ENCODE measurements at regions not wholly inside any gene's neighbourhood (a gene's known extent, or its start where the extent isn't known, plus 50 kb on each side); places are given as distances from the start of the nearest gene placed in this dataset.
"Not testable (repeated sequence)": the region's sequence is repeated elsewhere in the genome, so short reads cannot be mapped to it uniquely, and the experiment has no call there.

GRCh38 chr21:7916329-7917303 is 2604.8 kb upstream of the TPTE start:
- DNase-seq (no peak), FAIRE-seq (no peak), ATAC-seq (peak in 1 of 4 donors; percentile 14)
- H3K27ac ChIP-seq, result no peak overlapping the region
- peaks cover 0 to 6% (median 0%) of the 10 kb centered on the region in 4 donors for H3K9me3 ChIP-seq
- intact Hi-C loops (cut with DNase I), result no loop called here
- no peaks in the 10 kb centered on the region for H3K4me1 ChIP-seq
- no peaks in the 10 kb centered on the region for H3K36me3 ChIP-seq
- no peak overlapping the region for H3K4me3 ChIP-seq
- TF ChIP-seq, protein P1, sequence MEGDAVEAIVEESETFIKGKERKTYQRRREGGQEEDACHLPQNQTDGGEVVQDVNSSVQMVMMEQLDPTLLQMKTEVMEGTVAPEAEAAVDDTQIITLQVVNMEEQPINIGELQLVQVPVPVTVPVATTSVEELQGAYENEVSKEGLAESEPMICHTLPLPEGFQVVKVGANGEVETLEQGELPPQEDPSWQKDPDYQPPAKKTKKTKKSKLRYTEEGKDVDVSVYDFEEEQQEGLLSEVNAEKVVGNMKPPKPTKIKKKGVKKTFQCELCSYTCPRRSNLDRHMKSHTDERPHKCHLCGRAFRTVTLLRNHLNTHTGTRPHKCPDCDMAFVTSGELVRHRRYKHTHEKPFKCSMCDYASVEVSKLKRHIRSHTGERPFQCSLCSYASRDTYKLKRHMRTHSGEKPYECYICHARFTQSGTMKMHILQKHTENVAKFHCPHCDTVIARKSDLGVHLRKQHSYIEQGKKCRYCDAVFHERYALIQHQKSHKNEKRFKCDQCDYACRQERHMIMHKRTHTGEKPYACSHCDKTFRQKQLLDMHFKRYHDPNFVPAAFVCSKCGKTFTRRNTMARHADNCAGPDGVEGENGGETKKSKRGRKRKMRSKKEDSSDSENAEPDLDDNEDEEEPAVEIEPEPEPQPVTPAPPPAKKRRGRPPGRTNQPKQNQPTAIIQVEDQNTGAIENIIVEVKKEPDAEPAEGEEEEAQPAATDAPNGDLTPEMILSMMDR (IDR thresholded peaks at IDR 0.05), result no peak
- WGBS, 2 donors, result 53 to 65% methylated on average over 25 of the region's 25 CpGs
- no peaks in the 10 kb centered on the region for H3K27me3 ChIP-seq

- DNase-seq, result no peak
- FAIRE-seq, result no peak
- H3K27me3 ChIP-seq, result no peaks in the 10 kb centered on the region
- no peaks in the 10 kb centered on the region for H3K36me3 ChIP-seq
- WGBS, 2 donors, result 41 to 55% methylated on average over 14 of the region's 14 CpGs
- intact Hi-C loops (cut with DNase I), result no loop called here
- peaks cover 0 to 7% (median 0%) of the 10 kb centered on the region in 4 donors for H3K9me3 ChIP-seq
- no peaks in the 10 kb centered on the region for H3K4me1 ChIP-seq
- H3K4me3 ChIP-seq, result no peak overlapping the region
- ATAC-seq, result peak in 1 of 4 donors; percentile 13
- TF ChIP-seq, protein P1 (IDR thresholded peaks at IDR 0.05), result no peak
- no peak overlapping the region for H3K27ac ChIP-seq
Measured at GRCh38 chr21:7917729-7918128, 2603.7 kb upstream of the TPTE start.

- H3K27ac ChIP-seq; H3K4me3 ChIP-seq; intact Hi-C loops (cut with DNase I); H3K36me3 ChIP-seq; FAIRE-seq; H3K27me3 ChIP-seq; DNase-seq; H3K4me1 ChIP-seq; H3K9me3 ChIP-seq: not testable (repeated sequence)
- WGBS, 2 donors, result 53 to 60% methylated on average over 16 of the region's 16 CpGs
- peak in 3 of 4 donors; percentile 56 to 61 (median 57) for ATAC-seq
Measured at GRCh38 chr21:7925918-7926582, 2595.3 kb upstream of the TPTE start.

- DNase-seq; ATAC-seq; H3K4me1 ChIP-seq; intact Hi-C loops (cut with DNase I); FAIRE-seq; H3K4me3 ChIP-seq; H3K27me3 ChIP-seq; H3K27ac ChIP-seq; H3K9me3 ChIP-seq; H3K36me3 ChIP-seq: not testable (repeated sequence)
- 55 to 65% methylated on average over 12 of the region's 12 CpGs for WGBS, 2 donors
Measured at GRCh38 chr21:7928528-7928927, 2592.9 kb upstream of the TPTE start.

GRCh38 chr21:7929586-7929985 is 2591.8 kb upstream of the TPTE start:
- H3K36me3 ChIP-seq; H3K4me3 ChIP-seq; H3K9me3 ChIP-seq; ATAC-seq; H3K4me1 ChIP-seq; intact Hi-C loops (cut with DNase I); DNase-seq; H3K27me3 ChIP-seq; H3K27ac ChIP-seq; FAIRE-seq: not testable (repeated sequence)
- WGBS, 2 donors, result 57 to 63% methylated on average over 12 of the region's 12 CpGs

- ATAC-seq; H3K27ac ChIP-seq; FAIRE-seq; H3K4me1 ChIP-seq; H3K27me3 ChIP-seq; intact Hi-C loops (cut with DNase I); DNase-seq; H3K4me3 ChIP-seq; H3K36me3 ChIP-seq: not testable (repeated sequence)
- H3K9me3 ChIP-seq, result peaks cover 0 to 11% (median 0%) of the 10 kb centered on the region in 4 donors
- 41 to 47% methylated on average over 9 of the region's 9 CpGs for WGBS, 2 donors
Measured at GRCh38 chr21:7930445-7930844, 2590.9 kb upstream of the TPTE start.

DNA sequence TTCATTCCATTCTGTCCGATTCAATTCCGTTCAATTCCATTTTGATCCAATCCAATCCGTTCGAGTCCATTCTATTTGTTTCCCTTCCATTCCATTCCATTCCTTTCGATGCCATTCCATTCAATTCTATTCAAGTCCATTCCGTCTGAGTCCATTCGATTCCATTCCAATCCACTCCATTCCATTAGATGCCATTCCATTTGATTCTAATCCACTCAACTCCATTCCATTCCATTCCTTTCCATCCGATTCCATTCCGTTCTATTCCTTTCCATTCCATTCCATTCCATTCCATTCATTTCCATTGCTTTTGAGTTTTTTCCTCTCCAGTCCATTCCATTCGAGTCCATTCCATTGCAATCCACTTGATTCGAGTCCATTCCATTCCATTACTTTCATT is 2589.3 kb upstream of the TPTE start:
- intact Hi-C loops (cut with DNase I); H3K4me3 ChIP-seq; H3K27me3 ChIP-seq; H3K27ac ChIP-seq; H3K36me3 ChIP-seq; H3K4me1 ChIP-seq; FAIRE-seq; ATAC-seq; DNase-seq: not testable (repeated sequence)
- peaks cover 0 to 11% (median 0%) of the 10 kb centered on the region in 4 donors for H3K9me3 ChIP-seq
- 57 to 61% methylated on average over 11 of the region's 11 CpGs for WGBS, 2 donors

DNA sequence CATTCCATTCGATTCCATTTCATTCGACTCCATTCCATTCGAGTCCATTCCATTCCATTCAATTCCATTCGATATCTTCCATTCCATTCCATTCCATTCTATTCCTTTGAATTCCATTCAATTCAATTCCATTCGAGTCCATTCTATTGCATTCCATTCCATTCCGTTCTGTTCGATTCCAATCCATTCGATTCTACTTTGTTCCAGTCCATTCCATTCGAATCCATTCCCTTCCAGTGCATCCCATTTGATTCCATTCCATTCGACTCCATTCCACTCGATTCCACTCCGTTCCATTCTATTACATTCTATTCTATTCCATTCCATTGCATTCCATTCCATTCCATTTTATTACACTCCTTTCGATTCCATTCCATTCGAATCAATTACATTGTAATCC is 2588.5 kb upstream of the TPTE start:
- H3K4me1 ChIP-seq; H3K36me3 ChIP-seq; FAIRE-seq; DNase-seq; intact Hi-C loops (cut with DNase I); H3K4me3 ChIP-seq; H3K27me3 ChIP-seq; ATAC-seq; H3K27ac ChIP-seq: not testable (repeated sequence)
- WGBS, 2 donors, result 56 to 67% methylated on average over 14 of the region's 14 CpGs
- H3K9me3 ChIP-seq, result peaks cover 0 to 11% (median 0%) of the 10 kb centered on the region in 4 donors

Measured in pancreas (tissue), 10 donors.